Endothelial cell of umbilical vein (primary cell): ENCODE measurements at regions not wholly inside any gene's neighbourhood (a gene's known extent, or its start where the extent isn't known, plus 50 kb on each side); places are given as distances from the start of the nearest gene placed in this dataset.

Experiments
- BruUV-seq: library from RNA; stranded (reverse); fragments of 400-500 nt; replicated peaks from 2 replicates; lab custom pipeline; 2021; lab: Mats Ljungman, UMichigan
- CTCF ChIA-PET: fragments of 300-600, 350-600 bp; sonication (Branson Sonifier 250); formaldehyde crosslinking; loops from one replicate; lab custom pipeline; 2021; ENCODE audit warnings: antibody characterized with exemption, inconsistent platforms; lab: Charles Lee
- POLR2A ChIA-PET: fragments of 300-600, 350-600 bp; sonication (Branson Sonifier 250); formaldehyde crosslinking; loops from one replicate; lab custom pipeline; 2021; ENCODE audit warnings: antibody characterized with exemption, inconsistent platforms; lab: Charles Lee
- DNase-seq: peaks from one replicate; pipeline ENCODE4 v3.0.0-alpha.2; 2011; ENCODE audit warnings: low read depth, low spot score
- FAIRE-seq: peaks from 2 replicates; lab custom pipeline; 2011; peaks lifted over from hg19 to GRCh38; lab: Jason Lieb, UNC
- H2AFZ ChIP-seq: 2 replicates; pipeline ENCODE4 v1.6.0; 2012; ENCODE audit warnings: low read depth, low read length, control low read depth, inconsistent platforms
- H3K27ac ChIP-seq: 2 replicates; pipeline ENCODE4 v1.5.1; 2011; ENCODE audit warnings: low read depth, mild to moderate bottlenecking, control low read depth, low read length, moderate library complexity; ENCODE audit not compliant: insufficient read depth
- H3K27me3 ChIP-seq, 2 experiments: 2 replicates each; pipeline versions ENCODE4 v1.6.0 to v1.6.1; 2011; ENCODE audit warnings: low read length in 2 of 2, mixed read lengths in 1 of 2; ENCODE audit not compliant: control insufficient read depth in 2 of 2, insufficient read depth in 2 of 2
- H3K36me3 ChIP-seq, 2 experiments: 2 replicates in 1 of 2; 3 replicates in 1 of 2; pipeline ENCODE4 v1.5.1; 2011; ENCODE audit warnings: low read length in 2 of 2, mild to moderate bottlenecking in 1 of 2, moderate library complexity in 1 of 2; ENCODE audit not compliant: control insufficient read depth in 2 of 2, insufficient read depth in 2 of 2; ENCODE audit errors: extremely low read depth in 1 of 2
- H3K4me1 ChIP-seq: 3 replicates; pipeline ENCODE4 v1.5.1; 2011; ENCODE audit warnings: mild to moderate bottlenecking, low read length; ENCODE audit not compliant: control insufficient read depth, insufficient read depth; ENCODE audit errors: extremely low read depth
- H3K4me2 ChIP-seq: 2 replicates; pipeline ENCODE4 v1.6.1; 2011; ENCODE audit warnings: low read length, control low read depth, mixed read lengths; ENCODE audit not compliant: insufficient read depth
- H3K4me3 ChIP-seq, 3 experiments: fragments of 200-600 bp in 1 of 3; sonication (generic), shearing (Covaris generic) in 1 of 3; replicated peaks in 1 of 3; 2 replicates each; pipeline ENCODE4 v1.5.1; 2011 to 2016; ENCODE audit warnings: control low read depth in 3 of 3, low read length in 3 of 3, mild to moderate bottlenecking in 2 of 3, inconsistent platforms in 1 of 3, low read depth in 1 of 3, moderate library complexity in 1 of 3; ENCODE audit not compliant: insufficient read depth in 1 of 3
- H3K79me2 ChIP-seq: 2 replicates; pipeline ENCODE4 v1.6.0; 2012; ENCODE audit warnings: low read length, inconsistent platforms; ENCODE audit not compliant: control insufficient read depth, insufficient read depth
- H3K9ac ChIP-seq: replicated peaks from 2 replicates; pipeline ENCODE3; 2011; ENCODE audit warnings: low read length, control low read depth; ENCODE audit not compliant: insufficient read depth; ENCODE audit errors: extremely low read depth
- H3K9me1 ChIP-seq: replicated peaks from 3 replicates; pipeline ENCODE4 v1.6.0; 2011; ENCODE audit warnings: mild to moderate bottlenecking, low read length; ENCODE audit not compliant: control insufficient read depth, insufficient read depth; ENCODE audit errors: extremely low read depth
- H3K9me3 ChIP-seq: replicated peaks from 2 replicates; pipeline ENCODE4 v1.5.1; 2012; ENCODE audit warnings: low read length, inconsistent platforms; ENCODE audit not compliant: control insufficient read depth, insufficient read depth
- H4K20me1 ChIP-seq: replicated peaks from 2 replicates; pipeline ENCODE3; 2011; ENCODE audit warnings: mild to moderate bottlenecking, low read length; ENCODE audit not compliant: control insufficient read depth, insufficient read depth; ENCODE audit errors: extremely low read depth
- CTCF ChIP-seq, 2 donors: IDR thresholded peaks; 1 replicate in 1 of 2; 2 replicates in 1 of 2; pipeline ENCODE4 v1.5.1; 2011; ENCODE audit warnings: low read length in 2 of 2, mild to moderate bottlenecking in 2 of 2, moderate library complexity in 2 of 2, control low read depth in 1 of 2, inconsistent platforms in 1 of 2, low read depth in 1 of 2; ENCODE audit not compliant: insufficient read depth in 1 of 2; ENCODE audit errors: extremely low read depth in 1 of 2
- EZH2 ChIP-seq: IDR thresholded peaks from 2 replicates; pipeline ENCODE4 v1.6.1; 2012; ENCODE audit warnings: borderline replicate concordance, low read depth, mild to moderate bottlenecking, moderate library complexity, low read length, inconsistent platforms; ENCODE audit not compliant: severe bottlenecking
- FOS ChIP-seq: IDR thresholded peaks from 2 replicates; pipeline ENCODE4 v1.6.1; 2011; ENCODE audit warnings: mild to moderate bottlenecking, low read length, moderate library complexity, borderline replicate concordance; ENCODE audit not compliant: insufficient read depth
- GATA2 ChIP-seq: IDR thresholded peaks from 2 replicates; pipeline ENCODE4 v1.7.0; 2011; ENCODE audit warnings: low read depth, mild to moderate bottlenecking, moderate library complexity, mixed read lengths, low read length; ENCODE audit not compliant: insufficient read length, insufficient read depth
- JUN ChIP-seq: IDR thresholded peaks from 2 replicates; pipeline ENCODE4 v1.6.1; 2011; ENCODE audit warnings: borderline replicate concordance, low read depth; ENCODE audit not compliant: insufficient read length, insufficient read depth
- MYC ChIP-seq: IDR thresholded peaks from one replicate; pipeline ENCODE4 v1.6.1; 2011; ENCODE audit warnings: mild to moderate bottlenecking, low read depth, low read length
- POLR2A ChIP-seq: IDR thresholded peaks from 2 replicates; pipeline ENCODE4 v1.6.1; 2012; ENCODE audit warnings: low read depth, mild to moderate bottlenecking, control low read depth, low read length
- POLR2AphosphoS5 ChIP-seq: IDR thresholded peaks from 2 replicates; pipeline ENCODE4 v1.6.1; 2012; ENCODE audit warnings: low read depth, mild to moderate bottlenecking, control low read depth, low read length, moderate library complexity; ENCODE audit not compliant: insufficient read depth
- dilution Hi-C: fragments of 300-500 bp; cut with MboI; formaldehyde crosslinking; loops from one replicate; pipeline ENCODE4 v1.15.0; 2019; ENCODE audit warnings: low sequenced_read_pairs; ENCODE audit not compliant: extremely low pct_ligation_motif_present
- intact Hi-C: fragments of 100-400 bp; cut with micrococcal nuclease; formaldehyde crosslinking; loops from one replicate; pipeline ENCODE4 v1.10.0; 2022
- TF ChIP-seq, protein P1 (sequence below): IDR thresholded peaks from 2 replicates; pipeline ENCODE4 v1.6.1; 2011; ENCODE audit not compliant: insufficient read depth, insufficient read length

- BruUV-seq, result no TSS peak
- no peak for DNase-seq
- no peak overlapping the region for H3K27ac ChIP-seq
- no peak overlapping the region for H3K4me3 ChIP-seq
- no peak overlapping the region for H2AFZ ChIP-seq
- H3K36me3 ChIP-seq, result no peaks in the 10 kb centered on the region
- ChIA-PET POLR2A (no interaction called here), CTCF (no interaction called here)
- FAIRE-seq, result no peak
- intact Hi-C loops (no loop called here), dilution Hi-C loops (no loop called here)
- H3K27me3 ChIP-seq, result no peaks in the 10 kb centered on the region
- no peaks in the 10 kb centered on the region for H4K20me1 ChIP-seq
- H3K79me2 ChIP-seq, result no peaks in the 10 kb centered on the region
- H3K9me1 ChIP-seq, result no peaks in the 10 kb centered on the region
- H3K9me3 ChIP-seq, result no peaks in the 10 kb centered on the region
- peaks cover 4% of the 10 kb centered on the region for H3K4me1 ChIP-seq
- TF ChIP-seq FOS (no peak), POLR2AphosphoS5 (no peak), EZH2 (no peak), MYC (no peak), JUN (no peak), GATA2 (no peak), CTCF (IDR thresholded peaks at IDR 0.05; ENCODE audit: extremely low read depth in 1 of 2, insufficient read depth in 1 of 2, low read depth in 1 of 2, low read length in 2 of 2) (no peak), POLR2A (no peak)
- TF ChIP-seq, protein P1, sequence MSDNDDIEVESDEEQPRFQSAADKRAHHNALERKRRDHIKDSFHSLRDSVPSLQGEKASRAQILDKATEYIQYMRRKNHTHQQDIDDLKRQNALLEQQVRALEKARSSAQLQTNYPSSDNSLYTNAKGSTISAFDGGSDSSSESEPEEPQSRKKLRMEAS, result no peak
- H3K9ac ChIP-seq, result no peak overlapping the region
- no peak overlapping the region for H3K4me2 ChIP-seq
Measured at GRCh38 chr5:72572236-72572765, 65.1 kb upstream of the ZNF366 start.
